GM18498 (cell line): ENCODE measurements at regions not wholly inside any gene's neighbourhood (a gene's known extent, or its start where the extent isn't known, plus 50 kb on each side); places are given as distances from the start of the nearest gene placed in this dataset.
"Not testable (repeated sequence)": the region's sequence is repeated elsewhere in the genome, so short reads cannot be mapped to it uniquely, and the experiment has no call there.

Experiments used
- ATAC-seq: cut with Tn5 transposase; IDR thresholded peaks from one replicate; pipeline ENCODE4 v1.9.1; 2021; ENCODE audit warnings: mild to moderate bottlenecking, moderate library complexity; ENCODE audit not compliant: unreplicated experiment

GRCh38 chr12:128078301-128078971 is 188.5 kb upstream of the TMEM132C start:
- ATAC-seq, result no peak

- no peak for ATAC-seq
Observed at GRCh38 chr12:128079446-128079845, 187.5 kb upstream of the TMEM132C start.

GRCh38 chr12:128083132-128083729 is 183.7 kb upstream of the TMEM132C start:
- ATAC-seq, result no peak

GRCh38 chr12:128088926-128089325 is 178.0 kb upstream of the TMEM132C start:
- no peak for ATAC-seq

GRCh38 chr12:128089961-128090360 is 177.0 kb upstream of the TMEM132C start:
- no peak for ATAC-seq

- ATAC-seq, result no peak
Observed at GRCh38 chr12:128091101-128091720, 175.8 kb upstream of the TMEM132C start.

GRCh38 chr12:128091951-128092382 is 175.0 kb upstream of the TMEM132C start:
- ATAC-seq, result no peak

- no peak for ATAC-seq
Observed at GRCh38 chr12:128098730-128099129, 168.2 kb upstream of the TMEM132C start.

- no peak for ATAC-seq
Observed at GRCh38 chr12:128103152-128103551, 163.8 kb upstream of the TMEM132C start.

- ATAC-seq, result no peak
Observed at GRCh38 chr12:128109236-128109635, 157.7 kb upstream of the TMEM132C start.

GRCh38 chr12:128109636-128110035 is 157.3 kb upstream of the TMEM132C start:
- ATAC-seq, result no peak

- no peak for ATAC-seq
Observed at GRCh38 chr12:128111333-128111732, 155.6 kb upstream of the TMEM132C start.

GRCh38 chr12:128111951-128112350 is 155.0 kb upstream of the TMEM132C start:
- no peak for ATAC-seq

GRCh38 chr12:128113250-128113649 is 153.7 kb upstream of the TMEM132C start:
- ATAC-seq, result not testable (repeated sequence)

- no peak for ATAC-seq
Observed at GRCh38 chr12:128114485-128114884, 152.5 kb upstream of the TMEM132C start.

GRCh38 chr12:128116537-128116936 is 150.4 kb upstream of the TMEM132C start:
- no peak for ATAC-seq

GRCh38 chr12:128120035-128120434 is 146.9 kb upstream of the TMEM132C start:
- no peak for ATAC-seq

- no peak for ATAC-seq
Observed at GRCh38 chr12:128121424-128121823, 145.5 kb upstream of the TMEM132C start.

GRCh38 chr12:128123096-128123495 is 143.9 kb upstream of the TMEM132C start:
- ATAC-seq, result no peak

- ATAC-seq, result no peak
Observed at GRCh38 chr12:128131955-128132354, 135.0 kb upstream of the TMEM132C start.

- ATAC-seq, result no peak
Observed at GRCh38 chr12:128133321-128134073, 133.5 kb upstream of the TMEM132C start.
